IMR-90 (cell line): ENCODE measurements at regions not wholly inside any gene's neighbourhood (a gene's known extent, or its start where the extent isn't known, plus 50 kb on each side); places are given as distances from the start of the nearest gene placed in this dataset.

Source experiments
- ATAC-seq: fragments of 200-7000 bp; cut with Tn5 transposase; 2 replicates; pipeline ENCODE4 v1.9.1; 2020; ENCODE audit warnings: low read depth, mild to moderate bottlenecking, moderate library complexity
- BruUV-seq: library from RNA; stranded (reverse); fragments of 400-500 nt; replicated peaks from 2 replicates; lab custom pipeline; 2021; lab: Mats Ljungman, UMichigan
- CTCF ChIA-PET: fragments of 300-600 bp; formaldehyde crosslinking; extraction: SDS; loops from one replicate; lab custom pipeline; 2021; ENCODE audit warnings: antibody characterized with exemption; lab: Yijun Ruan, JAX
- POLR2A ChIA-PET: fragments of 300-600 bp; sonication (Branson Sonifier 250); formaldehyde crosslinking; loops from one replicate; lab custom pipeline; 2022; ENCODE audit warnings: antibody characterized with exemption; ENCODE audit not compliant: unreplicated experiment; lab: Charles Lee
- DNase-seq: peaks from one replicate; pipeline ENCODE4 v3.0.0; 2013
- H2AFZ ChIP-seq: replicated peaks from 2 replicates; pipeline ENCODE3; 2013; ENCODE audit warnings: low read length, mild to moderate bottlenecking; ENCODE audit not compliant: poor library complexity
- H2AK5ac ChIP-seq: 2 replicates; pipeline ENCODE4 v1.6.1; 2013; ENCODE audit warnings: low read depth, low read length, inconsistent platforms
- H2AK9ac ChIP-seq: replicated peaks from 2 replicates; pipeline ENCODE3; 2013; ENCODE audit warnings: mild to moderate bottlenecking, low read depth, low read length, moderate library complexity; ENCODE audit not compliant: poor library complexity
- H2BK120ac ChIP-seq: 2 replicates; pipeline ENCODE4 v1.6.1; 2013; ENCODE audit warnings: low read depth, low read length, inconsistent platforms
- H2BK15ac ChIP-seq: 3 replicates; pipeline ENCODE4 v1.6.1; 2013; ENCODE audit warnings: low read depth, low read length, inconsistent platforms
- H2BK20ac ChIP-seq: 2 replicates; pipeline ENCODE4 v1.6.1; 2013; ENCODE audit warnings: low read depth, mild to moderate bottlenecking, inconsistent platforms, low read length, moderate library complexity
- H2BK5ac ChIP-seq: 2 replicates; pipeline ENCODE4 v1.6.1; 2013; ENCODE audit warnings: mild to moderate bottlenecking, low read depth, low read length, inconsistent platforms; ENCODE audit not compliant: poor library complexity, severe bottlenecking
- H3K14ac ChIP-seq: replicated peaks from 2 replicates; pipeline ENCODE4 v1.6.1; 2013; ENCODE audit warnings: low read depth, low read length, inconsistent platforms
- H3K18ac ChIP-seq: 2 replicates; pipeline ENCODE4 v1.6.1; 2013; ENCODE audit warnings: low read depth, low read length, control low read depth
- H3K23ac ChIP-seq: 2 replicates; pipeline ENCODE4 v1.6.1; 2013; ENCODE audit warnings: low read depth, low read length, inconsistent platforms
- H3K27ac ChIP-seq: 2 replicates; pipeline ENCODE4 v1.5.1; 2013; ENCODE audit warnings: mild to moderate bottlenecking, control low read depth, low read length; ENCODE audit not compliant: insufficient read depth
- H3K27me3 ChIP-seq: 2 replicates; pipeline ENCODE4 v1.6.1; 2013; ENCODE audit warnings: low read length; ENCODE audit not compliant: control insufficient read depth, insufficient read depth
- H3K36me3 ChIP-seq: 2 replicates; pipeline ENCODE4 v1.6.1; 2013; ENCODE audit warnings: low read length, mixed read lengths; ENCODE audit not compliant: control insufficient read depth, insufficient read depth
- H3K4ac ChIP-seq: 2 replicates; pipeline ENCODE4 v1.6.1; 2013; ENCODE audit warnings: low read depth, low read length, inconsistent platforms
- H3K4me1 ChIP-seq: 2 replicates; pipeline ENCODE4 v1.6.1; 2013; ENCODE audit warnings: low read length, mixed read lengths; ENCODE audit not compliant: control insufficient read depth, insufficient read depth
- H3K4me2 ChIP-seq: 2 replicates; pipeline ENCODE4 v1.6.1; 2013; ENCODE audit warnings: low read depth, mild to moderate bottlenecking, control low read depth, low read length, moderate library complexity
- H3K4me3 ChIP-seq: 2 replicates; pipeline ENCODE4 v1.5.1; 2013; ENCODE audit warnings: low read depth, mild to moderate bottlenecking, control low read depth, low read length, moderate library complexity; ENCODE audit not compliant: insufficient read depth
- H3K56ac ChIP-seq: 2 replicates; pipeline ENCODE4 v1.6.1; 2013; ENCODE audit warnings: low read length, inconsistent platforms; ENCODE audit not compliant: insufficient read depth; ENCODE audit errors: extremely low read depth
- H3K79me1 ChIP-seq, 2 experiments: 2 replicates each; pipeline ENCODE4 v1.6.1; 2013; ENCODE audit warnings: low read length in 2 of 2, inconsistent platforms in 1 of 2, low read depth in 1 of 2
- H3K9ac ChIP-seq: 2 replicates; pipeline ENCODE4 v1.6.1; 2013; ENCODE audit warnings: low read depth, low read length, control low read depth
- H3K9me1 ChIP-seq: 2 replicates; pipeline ENCODE4 v1.6.1; 2013; ENCODE audit warnings: low read length, inconsistent platforms; ENCODE audit not compliant: insufficient read depth
- H3K9me3 ChIP-seq: 2 replicates; pipeline ENCODE4 v1.6.1; 2013; ENCODE audit warnings: low read length; ENCODE audit not compliant: control insufficient read depth, insufficient read depth
- H4K20me1 ChIP-seq: 2 replicates; pipeline ENCODE4 v1.6.1; 2013; ENCODE audit warnings: low read length, inconsistent platforms; ENCODE audit not compliant: insufficient read depth
- H4K5ac ChIP-seq: 2 replicates; pipeline ENCODE4 v1.6.1; 2013; ENCODE audit warnings: mild to moderate bottlenecking, low read depth, low read length, control low read depth
- H4K8ac ChIP-seq, 2 experiments: 2 replicates each; pipeline ENCODE4 v1.6.1; 2013; ENCODE audit warnings: low read depth in 2 of 2, low read length in 2 of 2, control low read depth in 1 of 2, inconsistent platforms in 1 of 2
- H4K91ac ChIP-seq: 2 replicates; pipeline ENCODE4 v1.6.1; 2013; ENCODE audit warnings: low read depth, low read length, inconsistent platforms; ENCODE audit not compliant: insufficient read depth
- BHLHE40 ChIP-seq: fragments of 150-350 bp; IDR thresholded peaks from 2 replicates; pipeline ENCODE4 v1.6.1; 2016; ENCODE audit warnings: mild to moderate bottlenecking, low read depth, low read length
- CEBPB ChIP-seq: IDR thresholded peaks from 2 replicates; pipeline ENCODE4 v1.6.1; 2012; ENCODE audit warnings: low read depth, low read length, improper control_type of control experiment
- CHD1 ChIP-seq: IDR thresholded peaks from 2 replicates; pipeline ENCODE4 v1.6.1; 2012; ENCODE audit warnings: low read depth, low read length, improper control_type of control experiment
- FOS ChIP-seq: fragments of 150-350 bp; IDR thresholded peaks from 2 replicates; pipeline ENCODE4 v1.6.1; 2016; ENCODE audit warnings: low read depth, low read length
- MAFK ChIP-seq: IDR thresholded peaks from 2 replicates; pipeline ENCODE4 v1.6.1; 2012; ENCODE audit warnings: low read depth, low read length, improper control_type of control experiment
- MAZ ChIP-seq: IDR thresholded peaks from 2 replicates; pipeline ENCODE4 v1.6.1; 2012; ENCODE audit warnings: low read depth, mild to moderate bottlenecking, low read length, improper control_type of control experiment, moderate library complexity, borderline replicate concordance
- MXI1 ChIP-seq: IDR thresholded peaks from 2 replicates; pipeline ENCODE4 v1.6.1; 2012; ENCODE audit warnings: low read depth, mild to moderate bottlenecking, low read length, moderate library complexity, borderline replicate concordance
- NFE2L2 ChIP-seq: fragments of 150-350 bp; IDR thresholded peaks from 2 replicates; pipeline ENCODE4 v1.6.1; 2016; ENCODE audit warnings: low read depth, mild to moderate bottlenecking, low read length
- POLR2A ChIP-seq: IDR thresholded peaks from 2 replicates; pipeline ENCODE4 v1.6.1; 2012; ENCODE audit warnings: mild to moderate bottlenecking, low read depth, low read length
- RAD21 ChIP-seq: IDR thresholded peaks from 2 replicates; pipeline ENCODE4 v1.6.1; 2012; ENCODE audit warnings: low read length, improper control_type of control experiment
- RCOR1 ChIP-seq: IDR thresholded peaks from 2 replicates; pipeline ENCODE4 v1.6.1; 2012; ENCODE audit warnings: mild to moderate bottlenecking, low read length, improper control_type of control experiment; ENCODE audit not compliant: insufficient replicate concordance
- RFX5 ChIP-seq: IDR thresholded peaks from 2 replicates; pipeline ENCODE4 v1.8.0; 2012; ENCODE audit warnings: low read depth, mild to moderate bottlenecking, low read length, moderate library complexity
- SMC3 ChIP-seq: fragments of 150-350 bp; IDR thresholded peaks from 2 replicates; pipeline ENCODE4 v1.6.1; 2016; ENCODE audit warnings: low read depth, mild to moderate bottlenecking, antibody characterized with exemption, low read length, moderate library complexity
- WGBS, 2 experiments: methylation state at CpG; one replicate each; pipeline versions ENCODE4 v1.1.5 to v1.1.7; 2013; ENCODE audit warnings: missing lambda C conversion rate in 2 of 2; ENCODE audit not compliant: insufficient read length in 1 of 2; ENCODE audit errors: extremely low coverage in 2 of 2; 5-methylcytosine and 5-hydroxymethylcytosine counted together
- dilution Hi-C: fragments of 300-500 bp; cut with HindIII; formaldehyde crosslinking; loops from one replicate; pipeline ENCODE4 v1.14.3; 2018; ENCODE audit warnings: low sequenced_read_pairs; ENCODE audit not compliant: unreplicated experiment
- in situ Hi-C: fragments of 300-500 bp; cut with MboI; formaldehyde crosslinking; loops from 3 replicates; pipeline ENCODE4 v1.14.3; 2019; ENCODE audit warnings: low sequenced_read_pairs, inconsistent platforms, mixed read lengths
- intact Hi-C: fragments of 100-400 bp; cut with micrococcal nuclease; formaldehyde crosslinking; loops from 2 replicates; pipeline ENCODE4 v1.10.0; 2022
- TF ChIP-seq, protein P1 (sequence below): conservative IDR thresholded peaks from 2 replicates; pipeline ENCODE4 v1.5.1; 2012; ENCODE audit warnings: mild to moderate bottlenecking, low read depth, low read length, improper control_type of control experiment
- TF ChIP-seq, protein P2 (sequence below): fragments of 150-350 bp; IDR thresholded peaks from 2 replicates; pipeline ENCODE4 v1.6.1; 2017; ENCODE audit warnings: mild to moderate bottlenecking, antibody characterized with exemption, low read length, low read depth
- TF ChIP-seq, protein P3 (sequence below): fragments of 150-350 bp; IDR thresholded peaks from 2 replicates; pipeline ENCODE4 v1.6.1; 2016; ENCODE audit warnings: low read depth, mild to moderate bottlenecking, low read length, moderate library complexity, borderline replicate concordance

DNA sequence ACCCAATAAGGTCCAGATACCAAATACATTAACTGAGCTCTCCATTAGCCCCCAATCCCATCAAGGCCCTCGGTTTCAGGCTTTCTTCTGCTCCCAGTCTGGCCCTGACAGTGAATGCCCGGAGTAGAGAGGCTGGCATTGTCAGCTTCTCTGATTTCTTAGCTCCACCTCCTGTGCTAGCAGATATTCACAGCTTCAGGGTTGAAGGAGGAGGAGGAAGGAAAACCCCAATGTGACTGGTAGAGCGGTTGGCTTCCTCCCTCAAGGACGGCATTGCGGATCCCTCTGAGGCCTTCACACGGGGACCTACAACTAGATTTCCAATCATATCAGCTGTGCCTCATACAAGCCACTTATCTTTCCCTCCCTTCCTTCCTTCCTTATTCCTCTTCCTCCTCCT, 164.1 kb upstream of the SYNDIG1 start:
- H3K9me3 ChIP-seq = no peaks in the 10 kb centered on the region
- no peaks in the 10 kb centered on the region for H3K79me1 ChIP-seq
- no peak overlapping the region for H3K4me3 ChIP-seq
- no peak for TF ChIP-seq SMC3
- TF ChIP-seq MXI1 = no peak
- TF ChIP-seq NFE2L2 = no peak
- no peak for TF ChIP-seq RFX5
- TF ChIP-seq, protein P1, sequence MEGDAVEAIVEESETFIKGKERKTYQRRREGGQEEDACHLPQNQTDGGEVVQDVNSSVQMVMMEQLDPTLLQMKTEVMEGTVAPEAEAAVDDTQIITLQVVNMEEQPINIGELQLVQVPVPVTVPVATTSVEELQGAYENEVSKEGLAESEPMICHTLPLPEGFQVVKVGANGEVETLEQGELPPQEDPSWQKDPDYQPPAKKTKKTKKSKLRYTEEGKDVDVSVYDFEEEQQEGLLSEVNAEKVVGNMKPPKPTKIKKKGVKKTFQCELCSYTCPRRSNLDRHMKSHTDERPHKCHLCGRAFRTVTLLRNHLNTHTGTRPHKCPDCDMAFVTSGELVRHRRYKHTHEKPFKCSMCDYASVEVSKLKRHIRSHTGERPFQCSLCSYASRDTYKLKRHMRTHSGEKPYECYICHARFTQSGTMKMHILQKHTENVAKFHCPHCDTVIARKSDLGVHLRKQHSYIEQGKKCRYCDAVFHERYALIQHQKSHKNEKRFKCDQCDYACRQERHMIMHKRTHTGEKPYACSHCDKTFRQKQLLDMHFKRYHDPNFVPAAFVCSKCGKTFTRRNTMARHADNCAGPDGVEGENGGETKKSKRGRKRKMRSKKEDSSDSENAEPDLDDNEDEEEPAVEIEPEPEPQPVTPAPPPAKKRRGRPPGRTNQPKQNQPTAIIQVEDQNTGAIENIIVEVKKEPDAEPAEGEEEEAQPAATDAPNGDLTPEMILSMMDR = no peak
- TF ChIP-seq, protein P2, sequence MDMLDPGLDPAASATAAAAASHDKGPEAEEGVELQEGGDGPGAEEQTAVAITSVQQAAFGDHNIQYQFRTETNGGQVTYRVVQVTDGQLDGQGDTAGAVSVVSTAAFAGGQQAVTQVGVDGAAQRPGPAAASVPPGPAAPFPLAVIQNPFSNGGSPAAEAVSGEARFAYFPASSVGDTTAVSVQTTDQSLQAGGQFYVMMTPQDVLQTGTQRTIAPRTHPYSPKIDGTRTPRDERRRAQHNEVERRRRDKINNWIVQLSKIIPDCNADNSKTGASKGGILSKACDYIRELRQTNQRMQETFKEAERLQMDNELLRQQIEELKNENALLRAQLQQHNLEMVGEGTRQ = no peak
- TF ChIP-seq MAFK = no peak
- TF ChIP-seq CHD1 = no peak
- TF ChIP-seq RCOR1 = no peak
- no peak for TF ChIP-seq BHLHE40
- no peak for TF ChIP-seq MAZ
- TF ChIP-seq CEBPB = no peak
- TF ChIP-seq POLR2A = no peak
- TF ChIP-seq, protein P3, sequence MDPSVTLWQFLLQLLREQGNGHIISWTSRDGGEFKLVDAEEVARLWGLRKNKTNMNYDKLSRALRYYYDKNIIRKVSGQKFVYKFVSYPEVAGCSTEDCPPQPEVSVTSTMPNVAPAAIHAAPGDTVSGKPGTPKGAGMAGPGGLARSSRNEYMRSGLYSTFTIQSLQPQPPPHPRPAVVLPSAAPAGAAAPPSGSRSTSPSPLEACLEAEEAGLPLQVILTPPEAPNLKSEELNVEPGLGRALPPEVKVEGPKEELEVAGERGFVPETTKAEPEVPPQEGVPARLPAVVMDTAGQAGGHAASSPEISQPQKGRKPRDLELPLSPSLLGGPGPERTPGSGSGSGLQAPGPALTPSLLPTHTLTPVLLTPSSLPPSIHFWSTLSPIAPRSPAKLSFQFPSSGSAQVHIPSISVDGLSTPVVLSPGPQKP = no peak
- TF ChIP-seq RAD21 = no peak
- no peak for TF ChIP-seq FOS
- no peak overlapping the region for H3K18ac ChIP-seq
- no peak overlapping the region for H2AK9ac ChIP-seq
- H4K5ac ChIP-seq = no peak overlapping the region
- no peak overlapping the region for H2AK5ac ChIP-seq
- H4K8ac ChIP-seq = no peak overlapping the region
- no peak overlapping the region for H3K4ac ChIP-seq
- no peaks in the 10 kb centered on the region for H3K36me3 ChIP-seq
- intact Hi-C loops = no loop called here
- H2BK20ac ChIP-seq = no peak overlapping the region
- H4K20me1 ChIP-seq = no peaks in the 10 kb centered on the region
- no TSS peak for BruUV-seq
- H3K23ac ChIP-seq = no peak overlapping the region
- ATAC-seq (no peak), DNase-seq (no peak)
- H3K4me1 ChIP-seq = no peaks in the 10 kb centered on the region
- H2BK15ac ChIP-seq = no peak overlapping the region
- H3K14ac ChIP-seq = no peak overlapping the region
- H2BK5ac ChIP-seq = no peak overlapping the region
- no peak overlapping the region for H2AFZ ChIP-seq
- WGBS, 2 experiments = 0% methylated on average over 1 of the region's 6 CpGs; no CpG with 5 or more reads in 1 of the 2 experiments
- H3K9ac ChIP-seq = no peak overlapping the region
- CTCF ChIA-PET = interaction anchor here (1.3 kb wide), 1 partner anchor 12 kb away, joined by 3 read pairs; no protein-coding TSS in a partner anchor
- no peaks in the 10 kb centered on the region for H3K27me3 ChIP-seq
- POLR2A ChIA-PET = no interaction called here
- no peak overlapping the region for H2BK120ac ChIP-seq
- in situ Hi-C loops = no loop called here
- H3K56ac ChIP-seq = no peak overlapping the region
- H3K4me2 ChIP-seq = no peak overlapping the region
- H3K27ac ChIP-seq = no peak overlapping the region
- H4K91ac ChIP-seq = no peak overlapping the region
- dilution Hi-C loops = no loop called here
- no peaks in the 10 kb centered on the region for H3K9me1 ChIP-seq
